Natural killer cell (primary cell): ENCODE measurements at regions not wholly inside any gene's neighbourhood (a gene's known extent, or its start where the extent isn't known, plus 50 kb on each side); places are given as distances from the start of the nearest gene placed in this dataset.

ENCODE experiments used
- ATAC-seq, 3 donors: fragments of 150-1000 bp in 2 of 3; fragments of 200-7000 bp in 1 of 3; cut with Tn5 transposase; 1 replicate in 1 of 3; 2 replicates in 2 of 3; pipeline ENCODE4 v1.10.0; 2021; ENCODE audit warnings: mild to moderate bottlenecking in 2 of 3, moderate library complexity in 2 of 3
- DNase-seq, 2 donors: peaks; one replicate each; pipeline versions ENCODE4 v3.0.0 to v3.0.0-alpha.2; 2013 to 2021; ENCODE audit warnings: mixed read lengths in 1 of 2
- H3K27ac ChIP-seq: one replicate; pipeline ENCODE4 v1.5.1; 2013; ENCODE audit warnings: mild to moderate bottlenecking, low read length
- H3K27me3 ChIP-seq: one replicate; pipeline ENCODE4 v1.6.1; 2013; ENCODE audit warnings: low read length; ENCODE audit not compliant: control insufficient read depth, insufficient read depth
- H3K36me3 ChIP-seq: one replicate; pipeline ENCODE4 v1.6.1; 2013; ENCODE audit warnings: low read length; ENCODE audit not compliant: control insufficient read depth, insufficient read depth
- H3K4me1 ChIP-seq: one replicate; pipeline ENCODE4 v1.6.1; 2013; ENCODE audit warnings: low read length; ENCODE audit not compliant: control insufficient read depth, insufficient read depth
- H3K4me3 ChIP-seq: one replicate; pipeline ENCODE4 v1.5.1; 2013; ENCODE audit warnings: low read length
- H3K9me3 ChIP-seq: one replicate; pipeline ENCODE4 v1.6.1; 2013; ENCODE audit warnings: low read length; ENCODE audit not compliant: control insufficient read depth, insufficient read depth
- H3K27ac Mint-ChIP-seq, 2 donors: one replicate each; pipeline ENCODE4 v1.8.0; 2022; ENCODE audit warnings: mild to moderate bottlenecking in 2 of 2, mixed read lengths in 2 of 2, moderate library complexity in 1 of 2
- H3K27me3 Mint-ChIP-seq, 2 donors: one replicate each; pipeline ENCODE4 v1.8.0; 2022; ENCODE audit warnings: low read depth in 2 of 2, mixed read lengths in 2 of 2
- H3K36me3 Mint-ChIP-seq: one replicate; pipeline ENCODE4 v1.8.0; 2022; ENCODE audit warnings: mixed read lengths
- H3K4me1 Mint-ChIP-seq, 2 donors: one replicate each; pipeline ENCODE4 v1.8.0; 2022; ENCODE audit warnings: mixed read lengths in 2 of 2
- H3K4me3 Mint-ChIP-seq: one replicate; pipeline ENCODE4 v1.8.0; 2022; ENCODE audit warnings: mild to moderate bottlenecking, moderate library complexity, mixed read lengths
- H3K9me3 Mint-ChIP-seq, 2 donors: one replicate each; pipeline ENCODE4 v1.8.0; 2022; ENCODE audit warnings: mixed read lengths in 2 of 2
- CTCF ChIP-seq: fragments of 200-600 bp; IDR thresholded peaks from one replicate; pipeline ENCODE4 v1.8.0; 2022; ENCODE audit warnings: antibody characterized with exemption
- WGBS: methylation state at CpG from one replicate; pipeline ENCODE4 v1.1.7; 2013; ENCODE audit warnings: missing lambda C conversion rate; ENCODE audit not compliant: insufficient coverage; 5-methylcytosine and 5-hydroxymethylcytosine counted together
- intact Hi-C: fragments of 100-400 bp; cut with micrococcal nuclease; formaldehyde crosslinking; loops from one replicate; pipeline ENCODE4 v1.14.2; 2022

GRCh38 chr10:78600740-78601139 is 468.0 kb upstream of the ZMIZ1 start:
- H3K27ac ChIP-seq: no peak overlapping the region
- H3K4me3 Mint-ChIP-seq: no peak overlapping the region
- H3K27me3 Mint-ChIP-seq: peaks cover 6 to 20% of the 10 kb centered on the region in 2 donors
- no peak for TF ChIP-seq CTCF
- no peak overlapping the region for H3K27ac Mint-ChIP-seq
- H3K9me3 Mint-ChIP-seq: no peaks in the 10 kb centered on the region
- no peaks in the 10 kb centered on the region for H3K27me3 ChIP-seq
- H3K36me3 Mint-ChIP-seq: no peaks in the 10 kb centered on the region
- ATAC-seq: no peak
- H3K36me3 ChIP-seq: no peaks in the 10 kb centered on the region
- intact Hi-C loops: no loop called here
- H3K4me3 ChIP-seq: no peak overlapping the region
- no peaks in the 10 kb centered on the region for H3K4me1 Mint-ChIP-seq
- WGBS: 91% methylated on average over 2 of the region's 3 CpGs
- DNase-seq: no peak
- H3K4me1 ChIP-seq: no peaks in the 10 kb centered on the region
- no peaks in the 10 kb centered on the region for H3K9me3 ChIP-seq

DNA sequence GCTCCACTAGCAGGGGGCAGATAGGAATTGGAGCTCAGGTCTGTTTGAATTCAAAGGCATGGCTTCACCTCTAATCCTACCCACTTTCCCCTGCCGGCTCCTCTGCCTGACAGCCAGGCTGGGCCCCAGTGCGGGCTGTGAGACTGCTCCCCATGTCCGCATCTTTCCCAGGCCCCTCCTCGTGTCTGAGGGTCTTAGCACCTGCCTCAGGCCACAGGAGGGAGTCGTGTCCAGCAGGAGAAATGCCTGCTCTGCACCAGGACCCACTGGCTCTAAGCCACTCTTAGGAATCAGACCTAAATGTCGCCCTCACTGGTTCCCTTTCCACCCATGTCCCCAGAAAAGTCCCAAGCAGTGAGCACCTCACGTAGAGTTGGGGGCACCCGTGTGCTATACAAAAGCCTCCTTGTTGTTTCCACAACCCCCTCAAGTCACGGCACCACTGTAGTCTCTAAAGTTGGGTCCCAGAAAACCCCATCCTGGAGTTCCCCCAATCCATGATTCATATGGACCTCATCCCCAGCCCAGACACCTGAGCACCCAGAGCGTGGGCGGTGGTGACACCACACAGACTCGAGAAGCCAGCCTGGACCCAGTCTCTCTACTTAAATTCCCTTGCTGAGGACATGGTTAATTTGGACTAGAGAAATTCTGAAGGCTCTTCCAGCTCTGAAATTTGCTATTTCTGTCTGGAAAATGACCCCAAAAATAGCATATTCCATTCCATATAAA is 466.4 kb upstream of the ZMIZ1 start:
- no peak overlapping the region for H3K4me3 Mint-ChIP-seq
- intact Hi-C loops: no loop called here
- no peaks in the 10 kb centered on the region for H3K4me1 ChIP-seq

GRCh38 chr10:78604286-78604685 is 464.5 kb upstream of the ZMIZ1 start:
- WGBS: 90% methylated on average over 9 of the region's 9 CpGs

More for the DNA sequence above, 466.4 kb upstream of the ZMIZ1 start:
- H3K27me3 ChIP-seq: no peaks in the 10 kb centered on the region
- Mint-ChIP-seq H3K27me3 (peaks cover 6 to 20% of the 10 kb centered on the region in 2 donors), H3K27ac (no peak overlapping the region), H3K4me1 (no peaks in the 10 kb centered on the region), H3K36me3 (no peaks in the 10 kb centered on the region), H3K9me3 (no peaks in the 10 kb centered on the region)
- no peak for DNase-seq
- no peaks in the 10 kb centered on the region for H3K36me3 ChIP-seq
- H3K9me3 ChIP-seq: no peaks in the 10 kb centered on the region
- H3K27ac ChIP-seq: no peak overlapping the region
- WGBS: 84% methylated on average over 12 of the region's 12 CpGs
- H3K4me3 ChIP-seq: no peak overlapping the region
- TF ChIP-seq CTCF: no peak
- peak in 1 of 3 donors; percentile 38 for ATAC-seq

More at GRCh38 chr10:78604286-78604685, 464.5 kb upstream of the ZMIZ1 start:
- H3K4me3 Mint-ChIP-seq: no peak overlapping the region
- ATAC-seq (no peak), DNase-seq (no peak)
- peaks cover 6 to 21% of the 10 kb centered on the region in 2 donors for H3K27me3 Mint-ChIP-seq
- Histone ChIP-seq H3K27ac (no peak overlapping the region), H3K4me1 (no peaks in the 10 kb centered on the region), H3K27me3 (no peaks in the 10 kb centered on the region), H3K36me3 (no peaks in the 10 kb centered on the region), H3K4me3 (no peak overlapping the region), H3K9me3 (no peaks in the 10 kb centered on the region)
- peaks cover 3 to 4% of the 10 kb centered on the region in 2 donors for H3K9me3 Mint-ChIP-seq
- no peak for TF ChIP-seq CTCF
- no peak overlapping the region for H3K27ac Mint-ChIP-seq
- peaks cover 4% of the 10 kb centered on the region for H3K36me3 Mint-ChIP-seq
- intact Hi-C loops: no loop called here
- no peaks in the 10 kb centered on the region for H3K4me1 Mint-ChIP-seq
